ENCODE measurements at regions not wholly inside any gene's neighbourhood (a gene's known extent, or its start where the extent isn't known, plus 50 kb on each side); places are given as distances from the start of the nearest gene placed in this dataset.
"Not testable (repeated sequence)": the region's sequence is repeated elsewhere in the genome, so short reads cannot be mapped to it uniquely, and the experiment has no call there.

GRCh38 chr2:236777408-236777807 lies 207.8 kb downstream of the ACKR3 start:
- no peak for DNase-seq

- no peak for DNase-seq
Measured at GRCh38 chr2:236781933-236782816, 212.6 kb downstream of the ACKR3 start.

GRCh38 chr2:236782938-236783337 lies 213.3 kb downstream of the ACKR3 start:
- DNase-seq = no peak

GRCh38 chr2:236783417-236784020 lies 213.9 kb downstream of the ACKR3 start:
- DNase-seq = no peak

GRCh38 chr2:236785611-236786057 lies 216.0 kb downstream of the ACKR3 start:
- no peak for DNase-seq

GRCh38 chr2:236786751-236787150 lies 217.1 kb downstream of the ACKR3 start:
- DNase-seq = no peak

GRCh38 chr2:236787376-236787775 lies 217.8 kb downstream of the ACKR3 start:
- not testable (repeated sequence) for DNase-seq

- no peak for DNase-seq
Measured at GRCh38 chr2:236787885-236788284, 218.3 kb downstream of the ACKR3 start.

- no peak for DNase-seq
Measured at GRCh38 chr2:236790963-236791362, 221.3 kb downstream of the ACKR3 start.

- DNase-seq = no peak
Measured at GRCh38 chr2:236793023-236794011, 223.7 kb downstream of the ACKR3 start.

GRCh38 chr2:236794176-236794957 lies 224.7 kb downstream of the ACKR3 start:
- no peak for DNase-seq

- DNase-seq = no peak
Measured at GRCh38 chr2:236795169-236795860, 225.7 kb downstream of the ACKR3 start.

GRCh38 chr2:236795861-236796219 lies 226.2 kb downstream of the ACKR3 start:
- no peak for DNase-seq

GRCh38 chr2:236796236-236796635 lies 226.6 kb downstream of the ACKR3 start:
- no peak for DNase-seq

GRCh38 chr2:236797411-236797810 lies 227.8 kb downstream of the ACKR3 start:
- no peak for DNase-seq

GRCh38 chr2:236798491-236798890 lies 228.9 kb downstream of the ACKR3 start:
- DNase-seq = no peak

GRCh38 chr2:236799391-236800026 lies 229.9 kb downstream of the ACKR3 start:
- DNase-seq = no peak

GRCh38 chr2:236802862-236803261 lies 233.2 kb downstream of the ACKR3 start:
- DNase-seq = no peak

- no peak for DNase-seq
Measured at GRCh38 chr2:236803621-236804020, 234.0 kb downstream of the ACKR3 start.

GRCh38 chr2:236805800-236806531 lies 236.3 kb downstream of the ACKR3 start:
- no peak for DNase-seq

Data from activated CD8-positive, alpha-beta memory T cell treated with anti-CD3 and anti-CD28 coated beads, Interleukin-2, amount 50 U/mL, for 48 hours (primary cell).